ENCODE measurements at regions not wholly inside any gene's neighbourhood (a gene's known extent, or its start where the extent isn't known, plus 50 kb on each side); places are given as distances from the start of the nearest gene placed in this dataset.

DNA sequence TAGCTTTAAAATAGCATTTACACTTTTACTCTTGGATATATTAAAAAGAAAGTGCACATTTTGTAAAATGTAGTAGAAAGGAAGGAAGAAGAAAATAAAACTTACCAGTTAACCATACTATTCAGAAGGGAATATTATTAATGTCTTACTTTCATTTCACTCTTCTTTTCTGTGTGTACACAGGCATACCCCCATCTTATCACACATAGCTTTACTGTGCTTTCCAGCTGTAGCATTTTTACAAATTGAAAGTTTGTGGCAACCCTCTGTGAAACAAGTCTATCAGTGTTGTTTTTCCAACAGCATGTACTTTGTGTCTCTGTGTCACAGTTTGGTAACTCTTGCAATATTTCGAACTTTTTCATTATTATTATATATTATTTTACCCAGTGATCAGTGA is 314.5 kb downstream of the UTRN start:
- no peak for ATAC-seq
- Mint-ChIP-seq H3K27me3 (ENCODE audit: low read depth) (no peaks in the 10 kb centered on the region), H3K27ac (no peak overlapping the region), H3K9me3 (peaks cover 23% of the 10 kb centered on the region), H3K36me3 (peaks cover 27% of the 10 kb centered on the region), H3K4me3 (no peak overlapping the region), H3K4me1 (peaks cover 31% of the 10 kb centered on the region)
- POLR2A ChIA-PET = no interaction called here
- no peak for DNase-seq (ENCODE audit: low spot score)
- TF ChIP-seq, protein P1, sequence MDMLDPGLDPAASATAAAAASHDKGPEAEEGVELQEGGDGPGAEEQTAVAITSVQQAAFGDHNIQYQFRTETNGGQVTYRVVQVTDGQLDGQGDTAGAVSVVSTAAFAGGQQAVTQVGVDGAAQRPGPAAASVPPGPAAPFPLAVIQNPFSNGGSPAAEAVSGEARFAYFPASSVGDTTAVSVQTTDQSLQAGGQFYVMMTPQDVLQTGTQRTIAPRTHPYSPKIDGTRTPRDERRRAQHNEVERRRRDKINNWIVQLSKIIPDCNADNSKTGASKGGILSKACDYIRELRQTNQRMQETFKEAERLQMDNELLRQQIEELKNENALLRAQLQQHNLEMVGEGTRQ (CRISPR knock-in tag; IDR thresholded peaks at IDR 0.05) = no peak
- no peak for TF ChIP-seq MLX (CRISPR knock-in tag; IDR thresholded peaks at IDR 0.05)
- TF ChIP-seq NFYB (CRISPR knock-in tag; conservative IDR thresholded peaks at IDR 0.05; ENCODE audit: low read depth) = no peak
- no peak for TF ChIP-seq ZNF263 (CRISPR knock-in tag; IDR thresholded peaks at IDR 0.05; ENCODE audit: low read depth)
- TF ChIP-seq, protein P2, sequence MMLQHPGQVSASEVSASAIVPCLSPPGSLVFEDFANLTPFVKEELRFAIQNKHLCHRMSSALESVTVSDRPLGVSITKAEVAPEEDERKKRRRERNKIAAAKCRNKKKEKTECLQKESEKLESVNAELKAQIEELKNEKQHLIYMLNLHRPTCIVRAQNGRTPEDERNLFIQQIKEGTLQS (CRISPR knock-in tag; conservative IDR thresholded peaks at IDR 0.05) = no peak
- no peak for TF ChIP-seq FOXP4 (CRISPR knock-in tag; IDR thresholded peaks at IDR 0.05)
- no peak for TF ChIP-seq ZNF532 (CRISPR knock-in tag; IDR thresholded peaks at IDR 0.05; ENCODE audit: borderline replicate concordance)
- no peak for TF ChIP-seq AFF4 (CRISPR knock-in tag; IDR thresholded peaks at IDR 0.05; ENCODE audit: borderline replicate concordance)
- no peak for TF ChIP-seq ELF4 (CRISPR knock-in tag; IDR thresholded peaks at IDR 0.05; ENCODE audit: low read depth)
- TF ChIP-seq ETV6 (CRISPR knock-in tag; IDR thresholded peaks at IDR 0.05) = no peak
- CTCF ChIA-PET = no interaction called here

GRCh38 chr6:144601221-144601620 is 316.1 kb downstream of the UTRN start:
- ATAC-seq (no peak), DNase-seq (ENCODE audit: low spot score) (no peak)
- ChIA-PET CTCF (no interaction called here), POLR2A (no interaction called here)
- Mint-ChIP-seq H3K27ac (no peak overlapping the region), H3K36me3 (peaks cover 27% of the 10 kb centered on the region), H3K4me1 (peaks cover 32% of the 10 kb centered on the region), H3K4me3 (no peak overlapping the region), H3K9me3 (peaks cover 23% of the 10 kb centered on the region), H3K27me3 (ENCODE audit: low read depth) (no peaks in the 10 kb centered on the region)
- TF ChIP-seq JAZF1 (CRISPR knock-in tag; IDR thresholded peaks at IDR 0.05) = no peak
- TF ChIP-seq TEAD4 (CRISPR knock-in tag; IDR thresholded peaks at IDR 0.05) = no peak
- TF ChIP-seq IRF1 (CRISPR knock-in tag; IDR thresholded peaks at IDR 0.05) = no peak
- TF ChIP-seq CREB1 (CRISPR knock-in tag; IDR thresholded peaks at IDR 0.05) = no peak
- no peak for TF ChIP-seq OVOL2 (CRISPR knock-in tag; IDR thresholded peaks at IDR 0.05; ENCODE audit: borderline replicate concordance)
- TF ChIP-seq FOXP1 (CRISPR knock-in tag; IDR thresholded peaks at IDR 0.05; ENCODE audit: borderline replicate concordance) = no peak
- TF ChIP-seq, protein P3, sequence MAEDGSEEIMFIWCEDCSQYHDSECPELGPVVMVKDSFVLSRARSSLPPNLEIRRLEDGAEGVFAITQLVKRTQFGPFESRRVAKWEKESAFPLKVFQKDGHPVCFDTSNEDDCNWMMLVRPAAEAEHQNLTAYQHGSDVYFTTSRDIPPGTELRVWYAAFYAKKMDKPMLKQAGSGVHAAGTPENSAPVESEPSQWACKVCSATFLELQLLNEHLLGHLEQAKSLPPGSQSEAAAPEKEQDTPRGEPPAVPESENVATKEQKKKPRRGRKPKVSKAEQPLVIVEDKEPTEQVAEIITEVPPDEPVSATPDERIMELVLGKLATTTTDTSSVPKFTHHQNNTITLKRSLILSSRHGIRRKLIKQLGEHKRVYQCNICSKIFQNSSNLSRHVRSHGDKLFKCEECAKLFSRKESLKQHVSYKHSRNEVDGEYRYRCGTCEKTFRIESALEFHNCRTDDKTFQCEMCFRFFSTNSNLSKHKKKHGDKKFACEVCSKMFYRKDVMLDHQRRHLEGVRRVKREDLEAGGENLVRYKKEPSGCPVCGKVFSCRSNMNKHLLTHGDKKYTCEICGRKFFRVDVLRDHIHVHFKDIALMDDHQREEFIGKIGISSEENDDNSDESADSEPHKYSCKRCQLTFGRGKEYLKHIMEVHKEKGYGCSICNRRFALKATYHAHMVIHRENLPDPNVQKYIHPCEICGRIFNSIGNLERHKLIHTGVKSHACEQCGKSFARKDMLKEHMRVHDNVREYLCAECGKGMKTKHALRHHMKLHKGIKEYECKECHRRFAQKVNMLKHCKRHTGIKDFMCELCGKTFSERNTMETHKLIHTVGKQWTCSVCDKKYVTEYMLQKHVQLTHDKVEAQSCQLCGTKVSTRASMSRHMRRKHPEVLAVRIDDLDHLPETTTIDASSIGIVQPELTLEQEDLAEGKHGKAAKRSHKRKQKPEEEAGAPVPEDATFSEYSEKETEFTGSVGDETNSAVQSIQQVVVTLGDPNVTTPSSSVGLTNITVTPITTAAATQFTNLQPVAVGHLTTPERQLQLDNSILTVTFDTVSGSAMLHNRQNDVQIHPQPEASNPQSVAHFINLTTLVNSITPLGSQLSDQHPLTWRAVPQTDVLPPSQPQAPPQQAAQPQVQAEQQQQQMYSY (CRISPR knock-in tag; IDR thresholded peaks at IDR 0.05) = no peak

All from WTC11 (cell line).